ENCODE measurements at regions not wholly inside any gene's neighbourhood (a gene's known extent, or its start where the extent isn't known, plus 50 kb on each side); places are given as distances from the start of the nearest gene placed in this dataset.

DNA sequence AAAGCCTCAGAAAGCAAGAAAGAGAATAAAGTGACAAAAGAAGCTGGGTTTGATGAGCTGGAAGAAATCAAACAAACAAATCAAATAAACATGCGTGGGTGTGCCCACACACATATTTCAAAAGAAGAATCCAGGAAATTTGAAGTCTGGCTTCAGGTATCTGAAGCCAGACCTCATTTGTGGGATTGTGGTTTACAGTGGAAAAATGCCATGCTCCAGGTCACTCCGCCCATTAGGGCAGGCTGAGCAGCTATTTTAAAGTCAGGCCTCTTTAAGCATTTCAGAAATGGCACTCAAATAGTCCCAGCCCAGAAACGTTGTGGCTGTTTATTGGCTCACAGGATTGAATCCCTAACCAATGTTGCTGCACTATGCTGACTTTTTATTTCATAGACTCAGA, 226.1 kb upstream of the F9 start:
- H3K9me3 ChIP-seq (ENCODE audit: low read depth), result no peaks in the 10 kb centered on the region
- no peaks in the 10 kb centered on the region for H3K79me2 ChIP-seq
- H3K27me3 ChIP-seq, result no peaks in the 10 kb centered on the region
- WGBS (ENCODE audit: low lambda C conversion rate, missing lambda C conversion rate), result 57% methylated on average over 3 of the region's 3 CpGs
- TF ChIP-seq EZH2phosphoT487 (IDR thresholded peaks at IDR 0.05; ENCODE audit: low read depth, severe bottlenecking, unreplicated experiment), result no peak
- no peak for TF ChIP-seq EZH2 (IDR thresholded peaks at IDR 0.05; ENCODE audit: borderline replicate concordance)
- TF ChIP-seq, protein P1, sequence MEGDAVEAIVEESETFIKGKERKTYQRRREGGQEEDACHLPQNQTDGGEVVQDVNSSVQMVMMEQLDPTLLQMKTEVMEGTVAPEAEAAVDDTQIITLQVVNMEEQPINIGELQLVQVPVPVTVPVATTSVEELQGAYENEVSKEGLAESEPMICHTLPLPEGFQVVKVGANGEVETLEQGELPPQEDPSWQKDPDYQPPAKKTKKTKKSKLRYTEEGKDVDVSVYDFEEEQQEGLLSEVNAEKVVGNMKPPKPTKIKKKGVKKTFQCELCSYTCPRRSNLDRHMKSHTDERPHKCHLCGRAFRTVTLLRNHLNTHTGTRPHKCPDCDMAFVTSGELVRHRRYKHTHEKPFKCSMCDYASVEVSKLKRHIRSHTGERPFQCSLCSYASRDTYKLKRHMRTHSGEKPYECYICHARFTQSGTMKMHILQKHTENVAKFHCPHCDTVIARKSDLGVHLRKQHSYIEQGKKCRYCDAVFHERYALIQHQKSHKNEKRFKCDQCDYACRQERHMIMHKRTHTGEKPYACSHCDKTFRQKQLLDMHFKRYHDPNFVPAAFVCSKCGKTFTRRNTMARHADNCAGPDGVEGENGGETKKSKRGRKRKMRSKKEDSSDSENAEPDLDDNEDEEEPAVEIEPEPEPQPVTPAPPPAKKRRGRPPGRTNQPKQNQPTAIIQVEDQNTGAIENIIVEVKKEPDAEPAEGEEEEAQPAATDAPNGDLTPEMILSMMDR (IDR thresholded peaks at IDR 0.05; ENCODE audit: poor library complexity), result no peak
- H3K27ac ChIP-seq, result no peak overlapping the region
- no peak overlapping the region for H2AFZ ChIP-seq
- H3K9me2 ChIP-seq (replicated peaks; ENCODE audit: insufficient read depth), result no peaks in the 10 kb centered on the region
- no peaks in the 10 kb centered on the region for H3K4me1 ChIP-seq (ENCODE audit: insufficient read depth)
- no peaks in the 10 kb centered on the region for H3K36me3 ChIP-seq (replicated peaks; ENCODE audit: insufficient read depth, low read depth)
- no peaks in the 10 kb centered on the region for H4K20me1 ChIP-seq (ENCODE audit: insufficient read depth, poor library complexity, severe bottlenecking)
- DNase-seq (ENCODE audit: low spot score), result no peak
- H3K4me2 ChIP-seq, result no peak overlapping the region
- no peak overlapping the region for H3K4me3 ChIP-seq

DNA sequence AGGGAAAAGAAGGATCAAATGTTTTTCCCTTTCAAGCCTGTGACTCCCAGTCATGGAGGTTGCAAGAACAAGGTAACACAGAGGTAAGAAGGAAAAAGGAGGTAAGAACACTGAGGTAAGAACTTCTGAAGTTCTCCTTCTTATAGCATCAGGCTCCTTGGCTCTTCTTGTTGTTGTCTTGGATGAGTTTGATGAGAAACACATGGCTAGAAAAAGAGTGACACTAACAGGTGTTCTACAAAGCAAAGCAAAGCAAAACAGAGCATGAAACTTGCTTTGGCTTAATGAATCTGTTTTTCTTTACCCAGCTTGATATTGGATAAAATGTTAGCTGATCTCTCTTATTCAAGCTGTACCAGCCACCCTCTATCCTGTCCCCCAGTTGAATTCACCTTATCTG, 231.2 kb upstream of the F9 start:
- H3K9me3 ChIP-seq (ENCODE audit: low read depth), result no peaks in the 10 kb centered on the region
- TF ChIP-seq, protein P1 (IDR thresholded peaks at IDR 0.05; ENCODE audit: poor library complexity), result no peak
- TF ChIP-seq EZH2 (IDR thresholded peaks at IDR 0.05; ENCODE audit: borderline replicate concordance) (no peak), EZH2phosphoT487 (IDR thresholded peaks at IDR 0.05; ENCODE audit: low read depth, severe bottlenecking, unreplicated experiment) (no peak)
- no peaks in the 10 kb centered on the region for H3K9me2 ChIP-seq (replicated peaks; ENCODE audit: insufficient read depth)
- H3K4me3 ChIP-seq, result no peak overlapping the region
- H3K27ac ChIP-seq, result no peak overlapping the region
- H2AFZ ChIP-seq, result no peak overlapping the region
- H3K4me1 ChIP-seq (ENCODE audit: insufficient read depth), result no peaks in the 10 kb centered on the region
- H3K4me2 ChIP-seq, result no peak overlapping the region
- H3K79me2 ChIP-seq, result no peaks in the 10 kb centered on the region
- H3K36me3 ChIP-seq (replicated peaks; ENCODE audit: insufficient read depth, low read depth), result no peaks in the 10 kb centered on the region
- no peak for DNase-seq (ENCODE audit: low spot score)
- H3K27me3 ChIP-seq, result no peaks in the 10 kb centered on the region
- no peaks in the 10 kb centered on the region for H4K20me1 ChIP-seq (ENCODE audit: insufficient read depth, poor library complexity, severe bottlenecking)

DNA sequence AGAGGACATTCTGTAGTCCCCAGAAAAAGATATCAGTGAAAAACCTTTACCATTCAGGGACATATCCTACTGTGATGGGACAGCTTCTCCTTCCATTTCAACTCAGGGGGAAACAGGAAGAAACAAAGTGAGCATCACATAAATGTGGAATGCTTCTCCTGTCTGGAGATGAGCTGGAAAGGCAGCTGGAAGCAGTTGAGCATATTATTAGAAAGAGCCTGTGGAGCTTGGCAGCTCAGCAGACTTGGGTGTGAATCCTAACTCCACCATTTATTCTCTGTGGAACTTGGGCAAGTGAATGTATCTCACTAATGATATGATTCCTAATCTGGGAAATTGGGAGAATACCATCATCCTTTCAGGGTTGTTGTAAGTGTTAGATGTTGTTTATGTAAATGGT, 232.1 kb upstream of the F9 start:
- no peaks in the 10 kb centered on the region for H3K27me3 ChIP-seq
- no peaks in the 10 kb centered on the region for H3K36me3 ChIP-seq (replicated peaks; ENCODE audit: insufficient read depth, low read depth)
- no peak overlapping the region for H2AFZ ChIP-seq
- DNase-seq (ENCODE audit: low spot score), result no peak
- H3K4me3 ChIP-seq, result no peak overlapping the region
- H3K9me3 ChIP-seq (ENCODE audit: low read depth), result no peaks in the 10 kb centered on the region
- TF ChIP-seq, protein P1 (IDR thresholded peaks at IDR 0.05; ENCODE audit: poor library complexity), result no peak
- no peak for TF ChIP-seq EZH2 (IDR thresholded peaks at IDR 0.05; ENCODE audit: borderline replicate concordance)
- TF ChIP-seq EZH2phosphoT487 (IDR thresholded peaks at IDR 0.05; ENCODE audit: low read depth, severe bottlenecking, unreplicated experiment), result no peak
- H3K4me1 ChIP-seq (ENCODE audit: insufficient read depth), result no peaks in the 10 kb centered on the region
- no peaks in the 10 kb centered on the region for H3K9me2 ChIP-seq (replicated peaks; ENCODE audit: insufficient read depth)
- no peak overlapping the region for H3K4me2 ChIP-seq
- H3K79me2 ChIP-seq, result no peaks in the 10 kb centered on the region
- H4K20me1 ChIP-seq (ENCODE audit: insufficient read depth, poor library complexity, severe bottlenecking), result no peaks in the 10 kb centered on the region
- no peak overlapping the region for H3K27ac ChIP-seq

DNA sequence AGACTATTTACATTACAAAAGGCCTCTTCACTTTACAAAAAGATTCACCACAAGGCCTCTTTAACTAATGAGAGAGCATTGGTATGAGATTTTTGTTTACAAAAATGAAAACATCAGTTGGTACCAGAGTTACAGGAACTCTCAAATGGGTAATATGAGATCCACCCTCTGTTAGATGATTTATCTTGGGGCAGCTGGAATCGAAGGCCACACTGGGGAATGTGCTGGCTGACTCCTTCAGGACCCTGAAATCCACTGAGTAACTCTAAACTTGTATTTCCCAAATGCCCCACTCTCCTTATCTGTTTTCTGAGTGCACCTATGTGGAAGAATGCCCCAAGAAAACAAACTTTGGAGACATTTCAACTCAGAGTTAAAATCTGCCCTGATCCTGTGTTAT, 232.9 kb upstream of the F9 start:
- TF ChIP-seq, protein P1 (IDR thresholded peaks at IDR 0.05; ENCODE audit: poor library complexity), result no peak
- Histone ChIP-seq H3K27ac (no peak overlapping the region), H3K9me3 (ENCODE audit: low read depth) (no peaks in the 10 kb centered on the region)

More for the DNA sequence above, 232.9 kb upstream of the F9 start:
- no peaks in the 10 kb centered on the region for H3K27me3 ChIP-seq
- DNase-seq (ENCODE audit: low spot score), result no peak
- H3K4me1 ChIP-seq (ENCODE audit: insufficient read depth), result no peaks in the 10 kb centered on the region
- no peak overlapping the region for H3K4me2 ChIP-seq
- H3K9me2 ChIP-seq (replicated peaks; ENCODE audit: insufficient read depth), result no peaks in the 10 kb centered on the region
- no peak overlapping the region for H2AFZ ChIP-seq
- H3K79me2 ChIP-seq, result no peaks in the 10 kb centered on the region
- whole genome bisulfite sequencing (ENCODE audit: low lambda C conversion rate, missing lambda C conversion rate), result 43% methylated on average over 1 of the region's 1 CpG
- H4K20me1 ChIP-seq (ENCODE audit: insufficient read depth, poor library complexity, severe bottlenecking), result no peaks in the 10 kb centered on the region
- no peaks in the 10 kb centered on the region for H3K36me3 ChIP-seq (replicated peaks; ENCODE audit: insufficient read depth, low read depth)
- H3K4me3 ChIP-seq, result no peak overlapping the region
